Stimulated activated CD4-positive, alpha-beta T cell treated with anti-CD3 and anti-CD28 coated beads, Interleukin-4, amount 100 ng/mL, for 48 hours (primary cell): ENCODE measurements at regions not wholly inside any gene's neighbourhood (a gene's known extent, or its start where the extent isn't known, plus 50 kb on each side); places are given as distances from the start of the nearest gene placed in this dataset.

Experiments used
- DNase-seq, 2 donors: peaks; one replicate each; pipeline ENCODE4 v3.0.0-alpha.2; 2020; ENCODE audit warnings: low read depth in 2 of 2

DNA sequence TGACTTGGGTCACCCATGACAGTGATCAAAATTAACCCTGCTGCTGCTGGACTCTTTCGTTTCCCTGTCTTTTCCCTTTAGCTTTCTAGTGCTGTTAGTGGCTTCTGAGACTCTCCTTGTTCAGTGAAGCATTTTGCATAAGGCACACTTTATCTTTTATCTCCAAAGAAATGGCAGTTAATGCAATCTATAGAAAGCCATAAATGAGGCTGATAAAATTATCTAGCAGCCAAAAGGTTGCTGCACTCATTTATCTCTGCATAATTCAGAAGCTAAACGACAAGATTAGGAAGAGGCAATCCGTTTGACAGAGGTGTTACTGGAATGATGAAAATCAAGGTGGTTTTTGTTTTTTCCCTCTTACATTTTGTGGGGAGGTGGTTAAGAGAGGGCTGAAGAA, 1109.5 kb upstream of the EEF2KMT start:
- no peak for DNase-seq

DNA sequence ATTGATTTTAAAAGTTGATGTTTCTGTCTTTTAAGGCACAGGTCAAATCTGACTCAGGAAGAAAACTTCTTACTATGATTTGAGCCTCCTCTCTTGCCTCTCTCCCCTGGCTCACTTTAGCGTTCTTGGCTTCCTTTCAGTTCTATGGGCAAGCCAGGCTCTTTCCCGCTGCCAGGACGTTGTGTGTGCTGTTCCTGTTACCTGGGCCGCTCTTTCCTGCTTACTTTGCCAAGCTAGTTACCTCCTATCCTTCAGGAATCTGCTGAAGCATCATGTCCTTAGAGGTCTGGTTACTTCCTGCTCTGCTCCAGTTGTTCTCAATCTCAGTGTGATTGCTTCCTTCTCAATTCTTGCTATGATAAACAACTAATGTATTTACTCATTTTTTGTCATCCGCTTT, 1108.5 kb upstream of the EEF2KMT start:
- no peak for DNase-seq

DNA sequence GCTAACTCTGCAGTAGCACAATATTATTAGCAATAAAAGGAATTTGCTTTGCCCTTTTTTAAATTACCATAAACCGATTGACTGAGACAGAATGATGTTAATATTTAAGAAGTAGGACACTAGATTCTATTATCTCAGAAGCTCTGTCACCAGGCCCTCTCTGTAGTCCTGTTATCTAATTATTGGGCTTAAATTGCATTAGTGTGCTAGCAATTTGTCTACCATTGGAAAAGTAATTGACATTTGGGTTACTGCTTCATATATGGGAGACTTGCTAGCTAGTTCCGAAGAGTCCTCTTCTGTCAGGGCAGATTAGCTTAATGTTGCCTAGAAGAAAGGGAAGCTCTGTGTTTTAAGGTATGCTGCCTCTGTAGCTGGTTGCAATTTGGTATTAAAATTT, 1107.3 kb upstream of the EEF2KMT start:
- DNase-seq, result no peak

DNA sequence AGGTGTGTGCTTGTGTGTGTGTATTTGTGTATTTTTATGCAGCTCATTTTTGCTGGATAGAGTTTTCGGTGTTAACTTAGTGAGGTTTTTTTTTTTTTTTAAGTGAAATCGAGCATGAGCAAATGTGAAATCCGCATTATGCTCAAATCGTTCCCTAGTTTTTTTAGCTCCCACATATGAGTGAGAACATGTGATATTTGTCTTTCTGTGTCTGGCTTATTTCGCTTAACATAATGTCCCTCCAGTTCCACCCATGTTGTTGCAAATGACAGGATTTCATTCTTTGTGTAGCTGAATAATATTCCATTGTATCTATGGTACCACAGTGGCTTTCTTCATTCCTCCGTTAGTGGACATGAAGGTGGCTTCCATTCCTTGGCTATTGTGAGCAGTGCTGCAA, 1103.3 kb upstream of the EEF2KMT start:
- DNase-seq, result no peak

DNA sequence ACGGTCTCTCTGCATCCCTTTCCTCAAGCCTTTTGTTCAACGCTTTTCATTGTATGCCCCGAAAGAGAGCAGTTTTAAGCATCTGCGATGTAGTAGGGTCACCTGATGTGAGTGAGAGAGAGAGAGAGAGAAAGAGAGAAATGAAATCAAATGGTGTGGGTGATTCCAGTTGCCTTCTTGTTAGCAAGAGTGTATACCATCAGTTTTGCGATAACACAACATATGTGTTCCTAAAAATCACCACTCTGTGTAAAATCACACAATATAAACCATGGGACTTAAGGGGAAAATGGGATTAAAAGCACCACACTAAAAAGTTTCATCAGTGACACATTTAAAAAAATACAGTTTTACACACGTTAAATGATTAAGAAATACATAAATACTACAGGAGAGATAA, 1102.7 kb upstream of the EEF2KMT start:
- DNase-seq, result no peak

DNA sequence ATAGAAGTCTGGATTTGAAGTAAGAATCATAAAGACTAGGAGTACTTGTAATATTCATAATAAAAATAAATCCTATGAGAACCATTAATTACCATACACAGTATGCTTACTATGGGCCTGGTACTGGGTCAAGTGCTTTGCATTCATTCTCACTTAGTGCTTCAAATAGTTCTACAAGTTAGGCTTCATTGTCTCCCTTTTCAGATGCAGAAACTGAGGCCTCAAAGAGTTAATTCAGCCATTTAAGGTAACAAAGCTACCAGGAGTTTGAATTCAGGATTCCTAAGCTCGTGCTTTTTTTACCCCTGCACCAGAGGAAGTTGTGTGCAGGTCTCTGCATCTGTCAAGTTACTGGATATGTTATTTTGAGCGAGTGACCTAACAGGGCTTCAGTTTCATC, 1098.4 kb upstream of the EEF2KMT start:
- DNase-seq, result no peak

DNA sequence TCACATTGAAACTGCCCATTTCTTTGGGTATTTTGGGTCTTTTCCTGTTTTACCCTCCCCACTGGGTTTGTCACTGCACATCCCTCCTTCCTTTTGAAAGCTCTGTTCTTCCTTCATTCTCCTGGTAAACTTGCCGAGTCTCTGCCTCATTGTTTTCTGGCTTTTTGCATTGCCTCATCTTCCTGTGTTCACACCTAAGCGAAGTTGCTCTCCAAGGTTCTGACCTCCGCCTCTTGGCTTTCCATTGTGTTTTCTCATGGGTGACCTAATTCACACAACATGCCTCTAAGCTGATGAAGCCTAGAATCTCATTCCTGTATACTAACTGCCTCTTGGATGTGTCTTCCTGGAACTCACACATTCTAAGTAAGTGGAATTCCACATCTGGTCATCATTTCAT, 1096.1 kb upstream of the EEF2KMT start:
- DNase-seq, result no peak

DNA sequence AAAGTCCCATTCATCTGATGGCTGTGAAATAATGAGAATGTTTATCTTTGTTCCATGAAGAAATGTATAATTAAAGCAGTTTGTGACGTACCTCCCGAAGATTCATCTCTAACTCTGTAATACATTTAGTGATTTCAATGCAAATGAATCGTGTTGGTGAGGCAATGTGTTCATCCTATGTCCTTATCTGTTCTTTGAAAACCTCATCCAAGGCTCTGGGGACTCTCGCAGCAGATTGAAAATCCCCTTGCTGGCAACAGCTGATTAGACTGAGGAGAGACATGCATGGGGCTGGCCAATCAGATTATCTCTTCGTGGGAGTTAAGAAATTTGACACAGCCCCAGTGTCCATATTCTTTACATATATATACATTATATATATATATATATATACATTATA, 1095.4 kb upstream of the EEF2KMT start:
- no peak for DNase-seq

DNA sequence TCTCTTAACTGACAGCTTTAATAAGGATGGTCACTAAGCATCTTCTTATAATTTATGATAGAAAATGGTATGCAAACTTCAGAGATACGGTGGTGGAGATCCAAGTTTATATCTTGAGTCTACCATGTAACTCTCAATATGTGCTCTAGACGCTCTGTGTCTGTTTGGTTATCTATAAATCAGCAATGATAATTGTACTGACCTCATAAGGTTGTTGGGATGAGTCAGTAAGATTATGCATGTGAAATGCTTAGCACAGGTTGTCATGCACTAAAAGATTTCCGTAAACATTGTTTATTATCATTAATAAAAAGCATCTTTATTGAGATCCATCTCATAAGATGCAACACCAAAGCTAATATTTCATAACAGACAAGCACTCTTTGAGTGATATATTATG, 1094.9 kb upstream of the EEF2KMT start:
- DNase-seq, result no peak

DNA sequence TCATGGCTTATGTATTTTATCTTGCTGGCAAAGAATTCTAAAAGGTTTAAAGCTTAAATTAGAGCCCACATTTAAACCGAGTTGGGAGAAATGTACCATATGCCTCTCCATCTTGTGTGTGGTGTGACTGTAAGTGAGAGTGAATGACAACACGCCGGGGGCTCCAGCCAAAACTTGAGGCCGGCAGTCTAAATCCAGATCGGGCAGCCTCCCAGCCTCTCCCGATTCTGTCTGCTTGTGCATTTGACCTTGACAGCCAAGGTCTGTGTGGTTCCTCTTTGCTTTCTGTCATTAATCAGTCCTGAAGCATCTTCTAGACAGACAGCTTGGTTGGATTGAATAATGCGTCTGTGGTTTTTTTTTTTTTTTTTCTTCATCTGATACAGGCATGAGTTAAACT, 1093.2 kb upstream of the EEF2KMT start:
- DNase-seq, result no peak

DNA sequence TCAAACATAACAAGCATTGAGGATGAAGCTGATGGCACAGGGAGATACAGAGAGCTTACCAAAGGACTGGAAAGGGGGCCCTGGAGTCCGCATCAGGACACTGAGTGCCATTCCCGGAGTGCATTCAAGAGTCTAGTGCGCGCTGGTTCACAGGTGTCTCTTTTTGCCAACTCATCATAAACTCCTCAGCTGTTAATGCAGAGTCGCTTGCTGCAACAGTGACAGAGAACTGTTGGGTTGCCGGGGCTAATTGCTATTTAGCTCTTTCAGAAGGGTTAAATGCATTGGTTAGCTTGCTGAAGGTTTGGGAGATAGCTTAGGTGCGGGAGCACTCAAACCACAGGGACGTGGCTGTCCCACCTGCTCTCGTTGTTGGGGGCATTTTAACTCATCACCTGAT, 1091.6 kb upstream of the EEF2KMT start:
- no peak for DNase-seq

DNA sequence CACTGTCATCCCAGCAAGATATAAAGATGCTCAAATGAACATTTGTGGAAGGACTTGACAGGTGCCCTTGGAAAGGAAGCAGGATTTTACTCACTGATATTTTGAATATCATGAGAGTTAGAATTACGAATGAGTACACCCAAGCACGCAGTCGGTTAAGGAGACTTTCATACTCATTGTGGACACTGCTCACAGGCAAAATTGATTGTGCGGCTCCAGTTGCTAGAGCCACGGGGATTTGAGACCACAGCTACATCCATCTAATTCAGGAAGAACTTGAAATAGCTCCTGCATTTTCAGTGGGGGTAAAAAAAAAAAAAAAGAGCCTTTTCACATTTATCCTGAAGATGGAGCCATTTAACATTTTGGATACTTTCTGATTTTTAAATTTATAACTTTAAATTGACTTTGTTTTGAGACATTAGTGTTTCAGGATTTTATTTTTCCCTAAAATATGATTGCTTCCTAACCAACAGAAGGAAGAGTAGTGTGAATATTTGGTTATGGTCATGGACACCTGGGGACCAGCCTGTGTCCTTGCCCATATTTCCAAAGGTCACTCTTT, 1080.1 kb upstream of the EEF2KMT start:
- no peak for DNase-seq

DNA sequence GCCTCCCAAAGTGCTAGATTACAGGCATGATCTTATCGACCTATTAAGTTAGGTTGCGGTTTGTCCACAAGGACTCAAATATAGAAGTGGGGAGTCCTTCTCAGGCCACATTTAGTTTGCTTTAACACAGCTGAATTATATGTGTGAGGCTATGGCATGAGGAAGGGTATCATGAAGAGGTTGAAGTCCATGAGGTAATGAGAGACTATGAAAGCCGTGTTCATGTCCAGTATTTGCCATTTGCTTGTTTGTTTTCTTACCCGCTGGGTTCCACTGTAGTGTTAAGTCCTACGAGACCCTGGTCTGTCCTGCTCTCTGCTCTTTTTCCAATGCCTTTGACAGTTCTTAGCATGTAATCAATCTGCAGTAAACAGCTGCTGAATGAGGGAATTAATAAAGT, 1072.4 kb upstream of the EEF2KMT start:
- DNase-seq, result no peak

DNA sequence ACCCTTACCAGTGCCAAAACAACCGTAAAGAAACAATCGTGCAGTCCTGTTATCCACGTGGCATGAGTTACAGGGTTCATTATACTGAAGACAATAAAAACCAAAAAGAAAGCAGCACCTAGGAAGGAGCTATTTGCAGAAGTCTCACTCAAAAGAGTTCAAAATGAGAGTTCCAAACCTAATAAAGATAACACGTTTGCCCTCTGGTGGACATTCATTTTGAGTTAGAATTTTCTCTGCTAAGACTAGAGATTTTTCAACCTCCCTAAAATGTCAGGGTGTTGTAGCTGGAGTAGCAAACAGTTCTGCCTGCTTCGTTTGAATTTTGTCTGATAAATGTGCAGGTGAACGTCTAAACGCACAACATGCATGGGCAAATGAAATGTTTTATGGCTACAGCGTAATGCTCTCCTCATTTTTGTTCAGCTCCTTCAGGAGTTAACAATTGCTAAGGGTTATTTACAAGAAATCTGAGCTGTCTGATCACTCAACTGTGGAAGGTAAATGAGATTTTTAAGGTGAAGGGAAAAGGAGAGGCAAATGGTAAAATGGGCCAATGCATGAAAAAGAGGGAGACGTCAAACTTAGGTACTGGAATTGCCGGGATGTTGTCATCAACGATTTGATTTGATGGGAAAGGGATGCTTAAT, 1067.9 kb upstream of the EEF2KMT start:
- DNase-seq, result no peak

DNA sequence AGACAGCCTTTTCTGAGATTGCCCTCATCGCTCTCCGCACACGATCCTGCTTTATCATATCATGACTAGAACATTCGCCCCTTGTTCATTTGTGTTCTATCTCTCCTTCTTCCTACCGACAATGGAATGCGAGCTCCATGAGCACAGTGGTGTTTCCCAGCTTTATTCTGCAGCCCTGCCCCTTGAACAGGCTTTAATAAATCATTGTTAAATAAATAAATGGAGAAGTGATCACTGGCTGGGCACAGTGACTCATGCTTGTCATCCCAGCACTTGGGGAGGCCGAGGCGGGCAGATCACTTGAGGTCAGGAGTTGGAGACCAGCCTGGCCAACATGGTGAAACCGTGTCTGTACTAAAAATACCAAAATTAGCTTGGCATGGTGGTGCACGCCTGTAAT, 1063.3 kb upstream of the EEF2KMT start:
- DNase-seq, result no peak

DNA sequence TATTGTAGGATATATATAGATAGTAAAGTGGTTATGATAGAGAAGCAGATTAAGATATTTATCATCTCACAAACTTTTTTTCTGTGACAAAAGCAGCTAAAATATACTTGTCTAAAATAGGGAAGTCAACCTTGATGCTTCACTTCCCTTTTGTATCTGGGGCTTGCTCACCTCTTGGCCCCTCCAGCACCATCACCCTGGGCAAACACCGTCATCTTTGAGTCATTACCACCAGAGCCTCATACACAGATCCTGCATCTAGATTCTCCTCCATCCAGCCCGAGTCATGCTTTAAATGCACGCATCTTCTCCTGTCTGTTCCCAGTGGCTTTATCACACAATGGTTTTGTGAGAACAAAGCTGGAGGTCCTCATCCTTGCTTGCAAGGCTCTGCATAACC, 1062.7 kb upstream of the EEF2KMT start:
- DNase-seq, result no peak

DNA sequence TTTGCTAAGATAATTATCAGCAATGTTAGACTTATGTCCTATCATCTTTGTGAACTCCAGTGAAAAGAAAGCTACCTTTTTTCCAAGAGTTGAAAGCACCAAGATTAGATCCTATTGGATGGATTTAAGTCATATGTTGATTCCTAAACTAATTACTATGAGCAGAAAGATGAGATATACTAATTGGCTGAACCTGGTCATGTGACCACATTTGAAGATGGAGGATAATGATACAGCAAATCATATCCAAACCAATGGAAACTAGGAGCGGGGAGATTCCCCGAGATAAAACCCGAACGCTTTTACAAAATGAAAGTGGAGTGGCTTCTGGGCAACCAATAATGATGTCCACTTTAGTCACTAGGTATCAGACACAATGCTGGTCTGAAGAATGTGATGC, 1060.2 kb upstream of the EEF2KMT start:
- DNase-seq, result no peak

DNA sequence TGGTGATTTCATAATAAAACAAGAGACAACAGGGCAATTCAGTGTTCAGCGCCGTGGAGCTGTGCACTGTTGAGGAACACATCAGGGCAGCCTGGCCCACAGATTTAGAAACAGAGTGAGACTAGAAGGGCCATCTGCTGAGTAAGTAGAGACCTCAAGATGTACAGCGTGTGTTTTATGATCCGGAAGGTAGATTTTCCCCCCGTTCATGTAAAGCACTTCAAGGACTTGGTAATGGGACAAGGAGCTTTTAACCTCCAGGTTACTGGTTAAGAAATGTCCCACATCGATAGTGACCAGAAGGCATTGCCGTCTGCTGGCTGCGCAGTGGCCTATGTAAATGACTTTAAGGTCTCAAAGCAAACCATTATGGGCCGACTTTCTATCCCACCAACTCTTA, 1057.7 kb upstream of the EEF2KMT start:
- DNase-seq, result no peak

DNA sequence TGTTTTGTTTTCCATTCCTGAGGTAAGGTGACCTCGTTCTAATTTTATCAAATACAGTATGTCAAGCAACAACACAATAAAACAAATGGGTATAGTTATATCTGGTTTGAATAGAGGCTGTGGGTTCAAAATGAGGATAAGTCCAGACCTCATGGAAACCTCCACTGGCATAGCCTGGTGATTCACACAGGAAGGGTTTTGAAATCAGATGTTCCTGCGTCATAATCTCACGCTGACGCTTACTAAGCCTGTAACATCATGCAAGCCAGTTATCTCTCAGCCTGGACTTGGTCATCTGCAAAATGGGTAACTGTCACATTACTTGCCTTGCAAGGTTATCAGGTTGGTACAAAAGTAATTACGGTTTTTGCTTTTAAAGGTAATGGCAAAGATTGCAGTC, 1056.3 kb upstream of the EEF2KMT start:
- no peak for DNase-seq

DNA sequence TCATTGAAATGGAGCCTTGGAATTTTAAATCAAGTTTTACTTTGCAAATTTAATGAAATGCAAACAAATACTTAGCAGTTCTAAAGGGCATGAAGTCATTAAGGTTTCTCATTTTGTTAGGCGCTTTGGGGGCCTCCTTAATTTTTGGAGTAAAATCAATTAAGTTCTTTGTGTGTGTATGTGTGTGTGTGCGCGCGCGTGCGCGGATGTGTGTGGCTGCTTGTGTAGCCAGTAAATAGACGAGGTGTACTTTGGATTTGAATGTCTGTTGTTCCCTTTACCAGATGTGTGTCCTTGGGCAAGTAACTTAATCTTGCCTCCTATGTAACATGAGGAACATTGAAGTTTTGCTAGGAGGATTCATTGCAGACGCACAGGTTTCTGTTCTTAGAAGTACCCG, 1051.4 kb upstream of the EEF2KMT start:
- no peak for DNase-seq

DNA sequence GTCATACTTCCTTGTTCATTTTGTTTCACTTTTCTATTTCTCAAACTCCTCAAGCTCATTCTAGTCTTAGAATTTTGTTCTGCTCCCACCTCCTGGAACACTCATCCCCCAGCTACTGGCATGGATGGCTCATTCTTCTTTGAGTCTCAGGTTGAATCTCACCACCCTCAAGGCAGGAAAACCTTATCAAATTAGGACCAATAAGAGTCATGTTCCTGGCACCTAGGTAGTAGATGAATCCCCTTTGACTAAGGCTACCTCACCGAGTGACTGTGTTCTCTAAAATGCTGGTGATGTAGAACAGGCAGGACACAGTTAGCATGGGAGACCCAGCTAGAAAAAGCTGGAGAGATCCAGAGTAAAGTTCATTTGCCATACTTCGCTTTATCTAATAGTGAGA, 1050.8 kb upstream of the EEF2KMT start:
- DNase-seq, result no peak

DNA sequence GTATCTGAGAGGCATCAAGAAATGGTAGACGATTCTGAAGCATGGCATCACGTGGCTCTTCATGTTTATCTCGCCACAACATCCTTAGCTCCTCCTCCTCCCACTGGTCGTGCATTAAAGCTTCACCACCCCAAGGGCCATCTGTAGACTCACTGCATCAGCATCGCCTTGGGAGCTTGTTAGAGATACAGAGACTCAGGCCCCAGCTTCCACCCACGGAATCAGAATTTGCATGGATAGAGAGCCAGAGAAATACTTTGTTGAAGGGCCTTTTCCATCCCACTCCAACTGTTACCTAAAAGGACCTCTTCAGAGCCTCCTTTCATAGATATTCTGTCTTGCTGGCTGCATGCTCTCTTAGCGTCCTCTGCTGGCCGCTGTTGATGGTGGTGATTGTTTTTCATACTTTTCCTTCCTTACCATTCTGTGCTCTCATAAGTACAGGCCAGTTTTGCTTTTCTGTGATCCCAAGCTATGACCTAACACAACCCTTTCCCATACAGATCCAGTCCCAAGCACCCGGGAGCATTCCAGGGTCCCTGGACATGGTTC, 1049.4 kb upstream of the EEF2KMT start:
- DNase-seq, result no peak

DNA sequence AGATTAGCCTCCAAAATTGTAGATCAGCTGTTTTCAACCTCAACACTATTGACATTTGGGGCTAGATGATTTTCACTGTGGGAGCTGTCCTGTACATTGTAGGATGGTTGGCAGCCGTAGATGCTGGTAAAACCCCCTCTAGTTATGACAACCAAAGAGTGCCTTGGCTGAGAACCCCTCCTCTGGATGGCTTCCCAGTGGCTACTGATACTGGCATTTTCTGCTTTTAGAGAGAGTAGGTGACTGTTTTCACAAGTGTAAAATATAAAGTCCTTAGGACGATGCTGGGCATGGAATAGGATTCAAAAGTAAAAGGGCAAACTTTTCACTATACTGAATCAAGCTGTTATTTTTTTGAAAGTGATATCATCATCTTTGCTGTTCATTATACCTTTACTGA, 1048.8 kb upstream of the EEF2KMT start:
- DNase-seq, result no peak

DNA sequence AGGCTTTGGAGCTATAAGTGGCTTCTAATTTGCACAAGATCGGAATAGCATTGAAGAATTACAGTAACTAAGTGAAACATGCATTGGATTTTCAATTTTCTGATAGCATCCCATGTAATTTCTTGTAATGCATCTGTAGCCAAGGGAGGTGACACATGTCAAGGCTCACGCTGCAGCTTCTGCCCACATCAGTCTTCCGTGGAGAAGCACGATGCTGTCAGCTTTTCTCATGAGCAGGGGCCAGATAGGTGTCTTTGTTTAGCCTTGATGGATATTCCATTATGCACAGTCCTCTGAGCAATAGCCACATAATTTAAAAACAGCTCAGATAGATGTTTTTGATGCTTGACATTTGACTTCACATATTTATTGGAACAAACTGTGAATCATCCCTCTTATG, 1046.9 kb upstream of the EEF2KMT start:
- DNase-seq, result no peak
